ENCODE measurements at regions not wholly inside any gene's neighbourhood (a gene's known extent, or its start where the extent isn't known, plus 50 kb on each side); places are given as distances from the start of the nearest gene placed in this dataset.
"Not testable (repeated sequence)": the region's sequence is repeated elsewhere in the genome, so short reads cannot be mapped to it uniquely, and the experiment has no call there.

DNA sequence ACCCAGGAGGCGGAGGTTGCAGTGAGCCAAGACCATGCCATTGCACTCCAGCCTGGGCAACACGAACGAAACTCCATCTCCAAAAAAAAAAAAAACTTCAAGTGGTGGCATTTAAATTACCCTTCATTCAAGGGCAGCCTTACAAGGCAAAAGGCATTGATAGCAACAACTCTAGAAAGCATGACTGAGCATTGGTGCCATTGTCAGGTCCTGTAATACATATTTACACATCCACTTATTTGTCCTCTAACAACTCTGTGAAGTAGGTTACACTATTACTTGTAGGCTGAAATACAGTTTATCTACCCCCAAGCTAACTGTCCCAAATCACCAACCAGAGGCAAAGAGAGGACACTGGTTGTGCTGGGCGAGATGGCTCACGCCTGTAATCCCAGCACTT, 52.7 kb upstream of the LARP1 start:
- DNase-seq (ENCODE audit: low read depth): no peak

DNA sequence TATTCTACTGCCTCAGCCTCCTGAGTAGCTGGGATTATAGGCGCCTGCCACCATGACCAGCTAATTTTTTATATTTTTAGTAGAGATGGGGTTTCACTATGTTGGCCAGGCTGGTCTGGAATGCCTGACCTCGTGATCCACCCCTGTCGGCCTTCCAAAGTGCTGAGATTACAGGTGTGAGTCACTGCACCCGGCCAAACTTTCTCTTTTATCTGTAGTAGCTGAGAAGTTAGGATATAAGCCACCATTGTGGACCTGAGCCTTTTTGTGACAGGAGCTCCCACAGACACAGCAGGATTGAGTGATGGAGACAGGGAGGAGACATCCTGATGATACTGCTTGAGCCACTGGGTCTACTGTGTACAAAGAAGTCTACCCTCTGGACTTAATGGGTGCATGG, 53.5 kb upstream of the LARP1 start:
- DNase-seq (ENCODE audit: low read depth): not testable (repeated sequence)

DNA sequence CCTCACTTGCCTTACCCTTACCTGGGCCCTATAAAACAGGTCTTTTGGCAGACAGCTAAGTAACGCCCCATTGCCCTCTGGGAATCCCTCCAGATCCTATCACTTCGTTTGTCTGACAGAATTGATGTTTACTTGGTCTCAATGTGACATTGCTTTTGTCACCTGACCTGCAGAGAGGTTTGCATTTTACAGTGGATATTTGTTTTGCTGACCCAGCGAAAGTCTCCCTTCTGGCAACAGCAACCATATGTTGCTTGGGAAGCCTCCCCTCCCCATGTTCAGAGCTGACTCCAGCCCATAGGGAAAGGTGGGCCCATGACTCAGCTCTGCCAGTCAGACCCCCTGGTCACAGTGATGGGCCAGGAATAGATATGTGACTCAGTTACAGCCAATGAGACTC, 54.0 kb upstream of the LARP1 start:
- no peak for DNase-seq (ENCODE audit: low read depth)

DNA sequence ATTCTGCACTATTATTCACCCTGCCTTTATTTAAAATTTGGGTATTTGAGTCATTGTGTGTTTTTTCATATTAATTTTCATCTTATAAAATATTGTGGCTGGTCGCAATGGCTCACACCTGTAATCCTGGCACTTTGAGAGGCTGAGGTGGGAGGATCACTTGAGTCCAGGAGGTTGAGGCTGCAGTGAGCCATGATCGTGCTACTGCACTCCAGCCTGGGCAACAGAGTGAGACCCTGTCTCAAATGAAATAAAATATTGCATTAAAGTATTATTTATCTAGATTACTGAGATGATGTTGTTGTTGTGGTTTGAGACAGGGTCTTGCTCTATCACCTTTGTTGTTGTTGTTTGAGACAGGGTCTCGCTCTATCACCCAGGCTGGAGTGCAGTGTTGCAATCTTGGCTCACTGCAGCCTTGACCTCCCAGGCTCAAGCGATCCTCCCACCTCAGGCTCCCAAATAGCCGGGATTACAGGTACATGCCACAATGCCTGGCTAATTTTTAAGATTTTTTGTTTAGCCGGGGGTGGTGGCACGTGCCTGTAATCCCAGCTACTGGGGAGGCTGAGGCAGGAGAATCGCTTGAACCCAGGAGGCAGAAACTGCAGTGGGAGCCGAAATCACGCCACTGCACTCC, 54.8 kb upstream of the LARP1 start:
- not testable (repeated sequence) for DNase-seq (ENCODE audit: low read depth)

DNA sequence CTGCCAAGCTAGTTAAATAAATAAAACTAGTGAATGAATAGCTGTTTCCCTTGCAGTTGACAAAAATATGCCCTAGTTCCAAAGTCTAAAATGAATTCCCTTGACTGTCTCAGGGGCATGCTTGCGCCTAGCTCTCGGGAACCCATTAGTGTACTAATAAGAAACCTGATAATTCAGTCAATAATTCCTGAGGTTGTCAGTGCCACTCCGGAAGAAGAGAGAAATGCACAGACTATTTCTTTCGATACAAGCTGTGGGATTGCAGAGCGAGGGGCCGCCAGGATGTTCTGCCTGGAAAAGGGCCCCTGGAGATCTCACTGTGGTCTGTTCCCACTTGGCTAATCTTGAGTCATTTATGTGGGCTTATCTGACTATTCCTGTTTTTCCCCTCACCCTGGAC, 56.4 kb upstream of the LARP1 start:
- no peak for DNase-seq (ENCODE audit: low read depth)

DNA sequence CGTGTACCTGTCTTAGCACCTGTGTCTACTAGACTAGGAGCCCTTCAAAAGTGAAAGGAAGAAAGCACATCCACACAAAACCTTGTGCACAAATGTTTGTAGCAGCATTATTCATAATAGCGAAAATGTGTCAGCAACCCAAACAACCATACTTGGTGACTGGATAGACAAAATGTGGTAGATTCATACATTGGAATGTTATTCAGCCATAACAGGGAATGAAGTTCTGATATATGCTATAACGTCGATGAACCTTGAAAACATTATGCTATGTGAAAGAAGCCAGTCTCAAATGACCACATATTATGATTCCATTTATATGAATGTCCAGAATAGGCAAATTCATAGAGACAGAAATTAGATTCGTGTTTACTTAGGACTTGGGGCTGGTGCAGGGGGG, 57.8 kb upstream of the LARP1 start:
- no peak for DNase-seq (ENCODE audit: low read depth)

DNA sequence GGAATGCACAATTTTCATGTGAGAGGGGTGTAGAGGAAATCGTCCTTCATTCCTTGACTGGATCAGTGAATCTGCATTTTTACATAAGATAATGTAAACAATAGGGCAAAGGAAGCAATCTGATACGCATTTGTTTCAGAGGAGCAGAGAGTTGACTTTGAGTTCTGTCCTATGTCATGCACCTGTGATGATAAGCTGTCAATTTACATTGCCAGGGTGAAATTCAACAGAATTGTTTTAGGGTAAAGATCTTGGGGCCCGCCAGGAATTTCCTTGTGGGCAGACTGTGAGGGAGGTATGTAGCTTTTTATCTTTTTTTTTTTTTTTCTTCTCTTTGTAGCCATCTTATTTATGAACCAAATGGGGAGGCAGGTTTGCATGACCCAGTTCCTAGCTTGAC, 58.3 kb upstream of the LARP1 start:
- no peak for DNase-seq (ENCODE audit: low read depth)

DNA sequence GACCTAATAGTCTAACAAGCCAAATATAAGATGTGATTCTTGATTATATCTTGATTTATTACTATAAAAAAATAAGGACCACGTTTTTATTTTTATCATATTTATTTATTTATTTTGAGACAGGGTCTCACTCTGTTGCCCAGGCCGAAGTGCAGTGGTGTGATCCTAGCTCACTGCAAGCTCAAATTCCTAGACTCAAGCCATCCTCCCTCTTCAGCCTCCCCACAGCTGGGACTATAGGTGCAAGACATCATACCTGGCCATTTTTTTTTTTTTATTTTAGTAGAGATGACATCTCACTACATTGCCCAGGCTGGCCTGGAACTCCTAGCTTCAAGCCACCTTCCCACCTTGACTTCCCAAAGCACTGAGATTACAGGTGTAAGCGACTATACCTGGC, 61.0 kb upstream of the LARP1 start:
- DNase-seq (ENCODE audit: low read depth): no peak

DNA sequence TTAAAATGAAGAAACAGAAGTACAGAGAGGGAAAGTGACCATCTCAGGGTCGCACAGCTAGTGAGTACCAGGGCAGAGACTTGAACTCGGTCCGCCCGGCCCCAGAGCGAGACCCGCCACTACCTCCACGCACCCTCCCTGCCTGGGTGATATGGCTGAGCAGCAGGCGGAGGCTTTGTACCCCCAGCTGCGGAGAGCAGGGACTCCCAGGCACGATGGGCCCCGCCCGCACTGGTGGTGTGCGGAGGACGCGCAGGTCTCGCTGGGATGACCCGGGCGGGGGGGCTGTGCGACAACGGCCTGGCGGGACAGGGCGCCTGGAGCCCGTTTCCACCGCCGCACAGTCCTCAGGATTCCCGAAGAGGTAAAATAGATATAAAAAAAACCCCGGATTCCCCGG, 64.7 kb upstream of the LARP1 start:
- no peak for DNase-seq (ENCODE audit: low read depth)

DNA sequence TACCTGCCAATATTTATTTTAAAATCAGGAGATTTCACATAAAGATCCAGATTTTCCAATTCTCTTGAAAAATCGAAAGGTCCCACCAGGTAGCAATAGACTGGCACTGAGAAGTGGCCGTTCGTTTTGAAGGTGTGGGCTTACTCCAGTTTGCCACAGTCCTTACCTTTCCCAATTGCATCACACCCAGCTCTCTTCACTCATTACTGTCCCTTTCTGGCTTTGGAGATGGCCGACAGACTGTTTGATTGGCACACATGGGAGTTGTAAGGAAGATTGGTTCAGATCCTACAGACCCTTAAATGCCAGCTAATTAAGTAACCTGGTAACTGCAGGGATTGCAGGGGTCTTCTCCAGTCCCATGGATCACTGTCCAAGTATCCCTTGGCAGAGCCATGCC, 68.7 kb upstream of the LARP1 start:
- DNase-seq (ENCODE audit: low read depth): no peak

DNA sequence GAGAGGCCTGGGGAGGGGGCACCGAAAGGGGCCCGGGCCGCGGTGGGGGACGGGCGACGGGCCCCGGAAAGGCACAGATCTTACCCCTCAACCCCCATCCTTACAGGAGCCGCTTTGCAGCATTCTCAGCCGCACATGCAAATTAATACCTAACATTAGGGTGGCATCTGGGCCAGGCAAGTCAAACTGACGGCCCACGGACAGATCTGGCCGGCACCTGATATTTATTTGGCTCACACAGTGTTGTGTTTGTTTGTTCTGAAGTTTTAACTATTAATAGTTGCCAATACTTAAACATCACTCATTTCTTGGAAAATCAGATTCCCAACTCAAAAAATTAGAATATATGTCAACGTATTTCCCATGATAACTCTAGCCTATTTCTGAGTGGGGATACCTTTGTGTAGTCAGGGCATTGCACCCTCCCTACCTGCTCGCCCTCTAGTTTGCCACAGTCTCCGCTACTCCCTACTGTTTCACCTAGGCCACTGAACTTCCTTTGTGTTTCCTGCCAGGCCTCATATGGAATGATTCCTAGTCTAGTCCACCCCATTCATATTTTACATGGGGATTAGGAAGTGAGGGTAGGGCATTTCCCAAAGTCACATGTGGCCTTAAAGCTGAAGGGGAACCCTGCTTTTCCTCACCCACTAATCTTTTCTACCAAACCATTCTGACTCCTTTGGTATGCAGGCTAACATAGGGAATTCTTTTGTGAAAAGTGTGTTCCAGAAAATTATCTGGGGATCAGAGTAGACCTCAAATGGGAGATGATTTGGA, 71.9 kb upstream of the LARP1 start:
- DNase-seq (ENCODE audit: low read depth): no peak

DNA sequence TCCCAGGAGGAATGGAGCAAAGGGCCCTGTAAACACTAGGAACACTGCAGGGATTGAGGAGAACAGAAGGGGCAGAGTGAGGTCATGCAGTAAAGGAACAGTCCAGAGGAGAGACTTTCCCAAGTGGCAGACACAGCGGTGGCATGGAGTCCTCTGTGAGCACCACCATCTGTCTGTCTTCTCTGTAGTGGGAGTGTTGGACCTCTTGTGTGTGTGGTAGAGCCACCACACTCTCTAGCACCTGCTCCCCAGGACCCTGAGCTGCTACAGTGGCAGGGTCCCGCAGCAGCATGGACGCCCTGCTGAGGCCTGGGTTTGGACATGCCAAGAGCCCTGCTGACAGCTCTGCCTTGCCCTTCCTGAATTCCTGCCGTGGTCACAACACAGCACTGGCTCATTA, 75.7 kb upstream of the LARP1 start:
- DNase-seq (ENCODE audit: low read depth): no peak

DNA sequence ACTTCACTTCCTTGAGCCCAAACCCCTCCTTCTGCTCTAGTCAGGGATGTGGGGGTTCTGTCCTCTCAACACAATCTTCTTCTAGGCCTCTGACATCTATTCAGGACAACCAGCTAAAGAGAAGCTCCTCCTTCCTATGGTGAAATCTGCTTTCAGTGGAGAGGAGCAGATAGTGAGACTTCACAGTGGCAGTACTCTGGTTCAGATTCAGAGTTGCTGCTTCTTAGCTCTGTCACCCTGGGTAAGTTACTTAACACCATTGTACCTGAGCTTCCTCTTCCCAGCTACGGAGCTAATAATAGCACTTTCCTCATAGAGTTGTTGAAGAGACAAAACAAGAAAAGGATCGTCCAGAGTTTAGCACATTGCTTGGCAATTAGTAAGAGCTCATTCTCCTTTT, 77.3 kb upstream of the LARP1 start:
- no peak for DNase-seq (ENCODE audit: low read depth)

DNA sequence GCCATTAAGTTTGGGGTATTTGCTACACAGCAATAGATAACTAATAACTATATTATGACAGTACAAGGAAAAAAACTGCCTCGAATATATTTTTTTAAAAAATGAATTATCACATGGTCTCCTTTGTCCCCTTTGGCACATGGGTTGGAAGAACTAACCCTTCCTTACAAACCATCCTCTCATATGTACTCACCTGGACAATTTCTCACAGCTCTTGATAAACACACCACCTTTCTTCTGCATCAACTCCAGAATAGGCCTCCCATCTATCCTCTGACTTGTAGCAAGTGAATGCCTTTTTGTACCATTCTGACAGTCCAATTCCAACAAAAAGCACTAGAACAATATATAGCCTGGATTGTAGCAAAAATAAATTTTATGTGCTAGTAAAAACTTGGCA, 78.7 kb upstream of the LARP1 start:
- no peak for DNase-seq (ENCODE audit: low read depth)

DNA sequence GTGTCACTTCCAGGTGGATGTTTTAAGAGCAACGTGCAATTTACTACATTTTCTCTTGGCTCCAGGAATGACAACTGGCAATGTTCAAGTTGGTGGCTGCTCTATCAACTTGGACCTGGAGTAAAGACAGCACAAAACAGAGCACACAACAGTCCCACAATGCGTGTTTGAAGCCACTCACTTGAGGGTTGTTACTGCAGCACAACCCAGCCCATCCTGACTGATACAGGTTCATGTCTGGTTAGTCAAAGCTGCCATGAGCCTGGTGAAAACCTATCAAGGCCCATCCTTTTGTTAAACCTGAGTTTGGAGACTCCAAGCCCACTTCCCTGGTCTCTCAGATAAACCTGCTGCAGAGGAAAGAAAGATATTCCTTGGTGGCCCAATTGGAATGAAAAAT, 81.1 kb upstream of the LARP1 start:
- no peak for DNase-seq (ENCODE audit: low read depth)

DNA sequence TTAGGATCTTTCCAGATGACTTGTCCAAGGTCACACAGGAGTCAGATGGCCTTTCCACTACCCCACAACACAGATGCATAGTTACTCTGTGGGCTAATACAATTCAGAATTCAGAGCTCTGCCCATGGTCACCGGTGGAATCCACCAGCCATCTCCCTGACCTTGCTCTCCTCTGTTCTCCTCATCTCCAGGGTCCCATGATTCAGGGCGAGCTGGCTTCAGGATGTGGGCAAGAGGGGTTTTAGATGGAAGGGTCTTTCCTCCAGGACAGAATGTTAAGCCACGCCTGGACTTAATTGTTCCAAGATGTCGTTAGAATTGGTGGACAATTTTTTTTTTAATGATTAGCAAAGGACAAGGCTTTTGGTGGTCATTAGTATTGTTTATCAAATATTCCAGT, 81.7 kb upstream of the LARP1 start:
- DNase-seq (ENCODE audit: low read depth): no peak

DNA sequence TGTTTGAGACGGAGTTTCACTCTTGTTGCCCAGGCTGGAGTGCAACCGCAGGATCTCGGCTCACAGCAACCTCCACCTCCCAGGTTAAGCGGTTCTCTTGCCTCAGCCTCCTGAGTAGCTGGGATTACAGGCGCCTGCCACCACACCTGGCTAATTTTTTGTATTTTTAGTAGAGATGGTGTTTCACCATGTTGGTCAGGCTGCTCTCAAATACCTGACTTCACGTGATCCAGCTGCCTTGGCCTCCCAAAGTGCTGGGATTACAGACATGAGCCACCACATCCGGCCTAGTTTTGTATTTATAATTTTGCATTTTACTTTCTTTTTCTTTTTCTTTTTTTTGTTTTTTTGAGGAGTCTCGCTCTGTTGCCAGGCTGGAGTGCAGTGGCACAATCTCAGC, 85.3 kb upstream of the LARP1 start:
- not testable (repeated sequence) for DNase-seq (ENCODE audit: low read depth)

DNA sequence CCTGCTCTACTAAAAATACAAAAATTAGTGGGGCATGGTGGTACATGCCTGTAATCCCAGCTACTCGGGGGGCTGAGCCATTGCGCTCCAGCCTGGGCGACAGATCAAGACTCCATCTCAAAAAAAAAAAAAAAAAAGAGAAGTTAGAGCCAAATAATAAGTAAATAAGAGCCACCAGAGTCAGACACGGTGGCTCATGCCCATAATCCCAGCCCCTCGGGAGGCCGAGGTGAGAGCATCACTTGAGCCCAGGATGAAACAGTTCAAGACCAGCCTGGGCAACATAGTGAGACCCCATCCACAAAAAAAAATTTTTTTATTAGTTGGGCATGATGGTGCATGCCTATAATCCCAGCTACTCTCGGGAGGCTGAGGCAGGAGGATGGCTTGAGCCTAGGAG, 85.8 kb upstream of the LARP1 start:
- no peak for DNase-seq (ENCODE audit: low read depth)

DNA sequence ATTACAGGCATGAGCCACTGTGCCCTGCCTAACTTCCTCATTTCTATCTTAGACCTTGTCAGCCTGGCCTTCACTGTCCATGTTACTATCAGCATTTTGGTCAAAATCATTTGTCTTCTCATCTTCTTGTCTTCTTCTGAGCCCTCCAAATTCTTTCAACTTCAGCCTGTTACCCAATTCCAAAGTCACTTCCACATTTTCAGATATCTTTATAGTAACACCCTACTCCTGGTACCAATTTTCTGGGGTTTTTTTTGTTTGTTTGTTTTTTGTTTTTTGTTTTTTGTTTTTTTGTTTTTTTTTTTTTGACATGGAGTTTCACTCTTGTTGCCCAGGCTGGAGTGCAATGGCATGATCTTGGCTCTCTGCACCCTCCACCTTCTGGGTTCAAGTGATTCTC, 90.3 kb upstream of the LARP1 start:
- DNase-seq (ENCODE audit: low read depth): no peak

DNA sequence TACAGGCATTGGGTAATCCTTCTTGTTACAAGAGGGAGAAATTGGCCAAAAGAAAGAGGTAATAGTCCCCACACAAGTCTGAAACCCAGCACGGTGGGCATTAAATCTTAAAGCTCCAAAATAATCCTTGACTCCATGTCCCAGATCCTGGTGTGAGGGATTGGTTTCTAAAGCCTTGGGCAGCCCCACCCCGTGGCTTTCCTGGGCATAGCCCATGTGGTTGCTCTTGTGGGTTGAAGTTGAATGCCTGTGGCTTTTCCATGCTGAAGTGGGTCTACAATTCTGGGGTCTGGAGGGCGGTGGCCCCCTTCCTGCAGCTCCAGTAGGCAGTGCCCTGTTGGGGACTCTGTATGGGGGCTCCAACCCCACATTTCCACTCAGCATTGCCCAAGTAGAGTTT, 91.8 kb upstream of the LARP1 start:
- DNase-seq (ENCODE audit: low read depth): no peak

DNA sequence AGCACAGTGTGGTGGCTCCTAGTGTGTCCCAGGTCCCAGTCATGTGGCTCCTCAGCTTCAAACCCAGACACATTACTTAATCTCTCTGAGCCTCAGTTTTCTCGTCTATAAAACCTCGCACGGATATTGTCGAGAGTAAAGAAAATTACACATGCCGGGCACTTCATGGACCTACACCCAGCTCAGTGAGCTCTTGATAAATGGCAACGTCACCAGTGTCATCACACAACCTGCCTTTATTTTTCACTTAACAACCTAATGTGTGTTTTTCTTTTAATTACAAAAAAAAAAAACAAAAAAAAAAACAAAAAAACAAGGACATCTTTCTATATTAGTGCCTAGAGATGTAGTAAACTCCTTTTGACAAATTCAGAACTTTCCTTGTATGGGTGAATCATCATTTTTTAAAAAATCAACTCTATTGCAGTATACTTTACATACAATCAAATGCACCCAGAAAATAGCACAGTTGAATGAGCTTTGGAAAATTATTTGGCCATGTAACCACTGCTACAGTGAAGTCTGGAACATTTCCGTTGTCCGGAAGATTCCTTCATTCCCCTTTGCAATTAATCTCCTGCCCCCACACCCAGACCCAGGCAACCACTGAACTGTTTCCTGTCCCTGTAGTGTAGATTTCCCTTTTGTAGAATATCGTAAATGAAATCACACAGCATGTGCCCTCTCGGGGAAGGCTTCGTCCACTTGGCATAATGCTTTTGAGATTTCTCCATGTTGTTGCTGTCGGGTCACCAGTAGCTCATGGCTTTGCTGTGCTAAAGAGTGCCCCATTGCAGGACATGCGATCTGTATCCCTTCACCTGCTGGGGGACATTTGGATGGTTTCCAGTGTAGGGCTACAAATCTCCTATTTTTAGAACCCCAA, 100.4 kb upstream of the LARP1 start:
- DNase-seq (ENCODE audit: low read depth): no peak

DNA sequence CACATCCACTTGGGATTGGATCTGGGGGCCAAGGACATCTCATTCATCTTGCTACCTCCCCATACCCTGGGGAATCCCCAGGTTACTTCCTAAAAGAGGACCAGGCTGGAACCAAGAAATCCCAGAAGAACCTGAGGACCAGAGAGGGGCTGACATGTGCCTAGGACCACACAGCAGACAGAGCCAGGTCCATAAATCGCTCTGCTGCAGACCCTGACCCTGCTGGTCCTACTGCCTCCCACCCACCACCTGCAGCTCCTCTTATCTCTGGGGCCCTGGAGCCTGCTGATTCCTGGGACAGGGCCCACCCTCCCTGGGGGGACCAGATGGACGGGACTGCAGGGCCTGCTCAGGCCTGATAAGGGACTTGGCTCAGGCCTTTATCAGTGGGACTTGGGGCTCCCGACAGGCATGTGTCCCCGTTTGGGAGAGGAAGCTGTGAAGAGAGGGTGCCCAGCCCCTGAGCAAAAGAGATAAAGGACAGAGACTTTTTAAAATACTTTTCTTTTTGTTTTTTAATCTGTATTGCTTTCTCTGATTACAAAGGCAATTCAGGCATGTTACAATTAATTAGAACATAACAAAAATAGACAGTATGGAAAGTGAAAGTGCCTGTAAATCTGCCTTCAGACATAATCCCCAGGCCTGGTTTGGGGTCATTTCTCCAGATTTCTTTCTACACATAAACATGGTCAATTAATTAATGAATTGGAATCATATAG, 101.3 kb upstream of the LARP1 start:
- DNase-seq (ENCODE audit: low read depth): no peak

DNA sequence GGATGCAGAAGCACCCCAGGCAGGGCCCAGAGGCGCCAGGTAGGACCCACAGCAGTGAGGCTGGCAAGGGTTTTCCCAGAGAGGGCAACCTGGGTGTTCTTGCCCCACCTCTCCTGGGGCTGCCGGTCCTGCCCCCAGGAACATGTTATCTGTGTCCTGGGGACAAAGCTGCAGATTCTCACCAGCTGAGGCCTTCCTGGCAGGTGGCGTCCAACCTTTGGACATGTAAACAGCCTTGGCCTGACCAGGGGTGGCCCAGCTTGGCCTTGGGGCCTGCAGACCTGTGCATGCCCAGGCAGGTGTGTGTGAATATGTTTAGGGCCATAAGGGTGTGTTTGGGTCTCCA, 101.8 kb upstream of the LARP1 start:
- DNase-seq (ENCODE audit: low read depth): no peak
